Body of pancreas (tissue), 4 donors: ENCODE measurements at regions not wholly inside any gene's neighbourhood (a gene's known extent, or its start where the extent isn't known, plus 50 kb on each side); places are given as distances from the start of the nearest gene placed in this dataset.

ENCODE experiments used
- CTCF ChIP-seq, 7 experiments: fragments of 450-650 bp in 4 of 7; fragments of 200-600 bp in 3 of 7; sonication (generic) in 3 of 7; IDR thresholded peaks; one replicate each; pipeline ENCODE4 v1.5.1; 2016 to 2019; ENCODE audit warnings: antibody characterized with exemption in 7 of 7
- POLR2A ChIP-seq, 3 donors: fragments of 450-650 bp; IDR thresholded peaks; one replicate each; pipeline ENCODE4 v1.6.1; 2016; ENCODE audit warnings: antibody characterized with exemption in 3 of 3, mild to moderate bottlenecking in 2 of 3

DNA sequence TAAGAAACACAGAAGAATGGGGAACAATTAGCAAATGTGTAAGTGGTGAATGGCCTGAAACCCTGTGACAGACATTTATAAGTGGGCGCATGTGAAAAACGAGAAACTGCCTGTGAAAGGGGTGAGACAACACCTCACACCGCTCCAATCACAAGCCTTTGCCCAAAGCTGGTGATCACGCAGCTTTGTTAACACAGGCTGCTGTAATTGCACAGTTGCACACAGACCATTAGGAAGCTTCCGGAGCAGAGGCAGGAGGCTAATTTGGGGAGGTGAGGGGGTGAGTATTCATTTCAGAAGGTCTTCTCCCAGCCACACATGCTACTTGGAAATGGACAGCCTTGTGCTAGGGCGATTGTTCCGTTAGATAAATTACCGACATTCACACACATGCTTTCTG lies 294.0 kb downstream of the MED10 start:
- TF ChIP-seq POLR2A (IDR thresholded peaks at IDR 0.05), result no peak
- TF ChIP-seq CTCF (IDR thresholded peaks at IDR 0.05), result no peak
